ENCODE measurements at regions not wholly inside any gene's neighbourhood (a gene's known extent, or its start where the extent isn't known, plus 50 kb on each side); places are given as distances from the start of the nearest gene placed in this dataset.

GRCh38 chr2:10201201-10201600 is 78.7 kb downstream of the RRM2 start:
- H3K27ac ChIP-seq (ENCODE audit: insufficient read depth in 1 of 2, low read depth in 1 of 2, low read length in 2 of 2, poor library complexity in 1 of 2, severe bottlenecking in 2 of 2), result no peak overlapping the region
- H3K9me3 ChIP-seq (ENCODE audit: control extremely low read depth in 1 of 5, control insufficient read depth in 4 of 5, insufficient read depth in 2 of 5, low read depth in 1 of 5, low read length in 4 of 5), result peaks cover 0 to 6% (median 4%) of the 10 kb centered on the region in 5 experiments
- no peaks in the 10 kb centered on the region for H3K36me3 ChIP-seq (ENCODE audit: control insufficient read depth in 4 of 4, insufficient read depth in 4 of 4, low read length in 3 of 4)
- H3K27me3 ChIP-seq (replicated peaks in 2 of 5; ENCODE audit: control insufficient read depth in 4 of 5, insufficient read depth in 5 of 5, low read length in 4 of 5), result no peaks in the 10 kb centered on the region
- ChIA-PET POLR2A (no interaction called here), CTCF (interaction anchor here (1.0 kb wide), 2 partner anchors 8 to 33 kb away, joined by 3 to 4 read pairs; no protein-coding TSS in a partner anchor)
- H3K4me1 ChIP-seq (ENCODE audit: control extremely low read depth in 1 of 4, control insufficient read depth in 4 of 4, insufficient read depth in 4 of 4, low read length in 3 of 4), result no peaks in the 10 kb centered on the region
- WGBS (ENCODE audit: insufficient coverage), result 97% methylated on average over 3 of the region's 4 CpGs
- DNase-seq, result no peak
- no peak overlapping the region for H3K4me3 ChIP-seq (ENCODE audit: control insufficient read depth in 1 of 7, extremely low read depth in 1 of 7, insufficient read depth in 4 of 7, low read depth in 2 of 7, low read length in 6 of 7)

- CTCF ChIA-PET, result no interaction called here
- H3K27ac ChIP-seq (ENCODE audit: insufficient read depth in 1 of 2, low read depth in 1 of 2, low read length in 2 of 2, poor library complexity in 1 of 2, severe bottlenecking in 2 of 2), result no peak overlapping the region
These were observed 79.7 kb downstream of the RRM2 start for GRCh38 chr2:10202131-10202665.

GRCh38 chr2:10204326-10205161 is 82.0 kb downstream of the RRM2 start:
- POLR2A ChIA-PET, result no interaction called here
- WGBS (ENCODE audit: insufficient coverage), result 93% methylated on average over 25 of the region's 25 CpGs
- Histone ChIP-seq H3K36me3 (ENCODE audit: control insufficient read depth in 4 of 4, insufficient read depth in 4 of 4, low read length in 3 of 4) (no peaks in the 10 kb centered on the region), H3K27ac (ENCODE audit: insufficient read depth in 1 of 2, low read depth in 1 of 2, low read length in 2 of 2, poor library complexity in 1 of 2, severe bottlenecking in 2 of 2) (no peak overlapping the region), H3K9me3 (ENCODE audit: control extremely low read depth in 1 of 5, control insufficient read depth in 4 of 5, insufficient read depth in 2 of 5, low read depth in 1 of 5, low read length in 4 of 5) (peaks cover 0 to 1% (median 0%) of the 10 kb centered on the region in 5 experiments), H3K4me1 (ENCODE audit: control extremely low read depth in 1 of 4, control insufficient read depth in 4 of 4, insufficient read depth in 4 of 4, low read length in 3 of 4) (no peaks in the 10 kb centered on the region), H3K4me3 (ENCODE audit: control insufficient read depth in 1 of 7, extremely low read depth in 1 of 7, insufficient read depth in 4 of 7, low read depth in 2 of 7, low read length in 6 of 7) (no peak overlapping the region), H3K27me3 (replicated peaks in 2 of 5; ENCODE audit: control insufficient read depth in 4 of 5, insufficient read depth in 5 of 5, low read length in 4 of 5) (no peaks in the 10 kb centered on the region)
- CTCF ChIA-PET, result no interaction called here
- DNase-seq, result no peak

More at GRCh38 chr2:10202131-10202665, 79.7 kb downstream of the RRM2 start:
- POLR2A ChIA-PET, result no interaction called here
- Histone ChIP-seq H3K36me3 (ENCODE audit: control insufficient read depth in 4 of 4, insufficient read depth in 4 of 4, low read length in 3 of 4) (no peaks in the 10 kb centered on the region), H3K4me1 (ENCODE audit: control extremely low read depth in 1 of 4, control insufficient read depth in 4 of 4, insufficient read depth in 4 of 4, low read length in 3 of 4) (no peaks in the 10 kb centered on the region), H3K4me3 (ENCODE audit: control insufficient read depth in 1 of 7, extremely low read depth in 1 of 7, insufficient read depth in 4 of 7, low read depth in 2 of 7, low read length in 6 of 7) (no peak overlapping the region), H3K27me3 (replicated peaks in 2 of 5; ENCODE audit: control insufficient read depth in 4 of 5, insufficient read depth in 5 of 5, low read length in 4 of 5) (no peaks in the 10 kb centered on the region), H3K9me3 (ENCODE audit: control extremely low read depth in 1 of 5, control insufficient read depth in 4 of 5, insufficient read depth in 2 of 5, low read depth in 1 of 5, low read length in 4 of 5) (peaks cover 0 to 8% (median 4%) of the 10 kb centered on the region in 5 experiments)
- 94% methylated on average over 4 of the region's 4 CpGs for WGBS (ENCODE audit: insufficient coverage)
- no peak for DNase-seq

- 95% methylated on average over 9 of the region's 9 CpGs for WGBS (ENCODE audit: insufficient coverage)
- no peaks in the 10 kb centered on the region for H3K36me3 ChIP-seq (ENCODE audit: control insufficient read depth in 4 of 4, insufficient read depth in 4 of 4, low read length in 3 of 4)
- no peak overlapping the region for H3K27ac ChIP-seq (ENCODE audit: insufficient read depth in 1 of 2, low read depth in 1 of 2, low read length in 2 of 2, poor library complexity in 1 of 2, severe bottlenecking in 2 of 2)
- H3K4me1 ChIP-seq (ENCODE audit: control extremely low read depth in 1 of 4, control insufficient read depth in 4 of 4, insufficient read depth in 4 of 4, low read length in 3 of 4), result no peaks in the 10 kb centered on the region
- H3K27me3 ChIP-seq (replicated peaks in 2 of 5; ENCODE audit: control insufficient read depth in 4 of 5, insufficient read depth in 5 of 5, low read length in 4 of 5), result no peaks in the 10 kb centered on the region
- ChIA-PET CTCF (no interaction called here), POLR2A (no interaction called here)
- DNase-seq, result no peak
- H3K9me3 ChIP-seq (ENCODE audit: control extremely low read depth in 1 of 5, control insufficient read depth in 4 of 5, insufficient read depth in 2 of 5, low read depth in 1 of 5, low read length in 4 of 5), result peaks cover 0 to 1% (median 0%) of the 10 kb centered on the region in 5 experiments
- no peak overlapping the region for H3K4me3 ChIP-seq (ENCODE audit: control insufficient read depth in 1 of 7, extremely low read depth in 1 of 7, insufficient read depth in 4 of 7, low read depth in 2 of 7, low read length in 6 of 7)
These were observed 82.6 kb downstream of the RRM2 start for GRCh38 chr2:10205162-10205475.

- peaks cover 0 to 1% (median 0%) of the 10 kb centered on the region in 5 experiments for H3K9me3 ChIP-seq (ENCODE audit: control extremely low read depth in 1 of 5, control insufficient read depth in 4 of 5, insufficient read depth in 2 of 5, low read depth in 1 of 5, low read length in 4 of 5)
- DNase-seq, result no peak
- ChIA-PET POLR2A (no interaction called here), CTCF (no interaction called here)
- H3K4me3 ChIP-seq (ENCODE audit: control insufficient read depth in 1 of 7, extremely low read depth in 1 of 7, insufficient read depth in 4 of 7, low read depth in 2 of 7, low read length in 6 of 7), result no peak overlapping the region
- no peaks in the 10 kb centered on the region for H3K36me3 ChIP-seq (ENCODE audit: control insufficient read depth in 4 of 4, insufficient read depth in 4 of 4, low read length in 3 of 4)
- 97% methylated on average over 4 of the region's 5 CpGs for WGBS (ENCODE audit: insufficient coverage)
- no peaks in the 10 kb centered on the region for H3K27me3 ChIP-seq (replicated peaks in 2 of 5; ENCODE audit: control insufficient read depth in 4 of 5, insufficient read depth in 5 of 5, low read length in 4 of 5)
- no peaks in the 10 kb centered on the region for H3K4me1 ChIP-seq (ENCODE audit: control extremely low read depth in 1 of 4, control insufficient read depth in 4 of 4, insufficient read depth in 4 of 4, low read length in 3 of 4)
- H3K27ac ChIP-seq (ENCODE audit: insufficient read depth in 1 of 2, low read depth in 1 of 2, low read length in 2 of 2, poor library complexity in 1 of 2, severe bottlenecking in 2 of 2), result no peak overlapping the region
These were observed 86.2 kb downstream of the RRM2 start for GRCh38 chr2:10208736-10209135.

- POLR2A ChIA-PET, result no interaction called here
- Histone ChIP-seq H3K36me3 (ENCODE audit: control insufficient read depth in 4 of 4, insufficient read depth in 4 of 4, low read length in 3 of 4) (no peaks in the 10 kb centered on the region), H3K4me1 (ENCODE audit: control extremely low read depth in 1 of 4, control insufficient read depth in 4 of 4, insufficient read depth in 4 of 4, low read length in 3 of 4) (no peaks in the 10 kb centered on the region), H3K27me3 (replicated peaks in 2 of 5; ENCODE audit: control insufficient read depth in 4 of 5, insufficient read depth in 5 of 5, low read length in 4 of 5) (no peaks in the 10 kb centered on the region), H3K4me3 (ENCODE audit: control insufficient read depth in 1 of 7, extremely low read depth in 1 of 7, insufficient read depth in 4 of 7, low read depth in 2 of 7, low read length in 6 of 7) (no peak overlapping the region), H3K9me3 (ENCODE audit: control extremely low read depth in 1 of 5, control insufficient read depth in 4 of 5, insufficient read depth in 2 of 5, low read depth in 1 of 5, low read length in 4 of 5) (peaks cover 0 to 1% (median 0%) of the 10 kb centered on the region in 5 experiments), H3K27ac (ENCODE audit: insufficient read depth in 1 of 2, low read depth in 1 of 2, low read length in 2 of 2, poor library complexity in 1 of 2, severe bottlenecking in 2 of 2) (no peak overlapping the region)
- CTCF ChIA-PET, result interaction anchor here (0.9 kb wide), 1 partner anchor 21 kb away, joined by 3 read pairs; no protein-coding TSS in a partner anchor
- 96% methylated on average over 8 of the region's 15 CpGs for WGBS (ENCODE audit: insufficient coverage)
- DNase-seq, result no peak
These were observed 86.9 kb downstream of the RRM2 start for GRCh38 chr2:10209406-10209935.

- Histone ChIP-seq H3K4me1 (ENCODE audit: control extremely low read depth in 1 of 4, control insufficient read depth in 4 of 4, insufficient read depth in 4 of 4, low read length in 3 of 4) (no peaks in the 10 kb centered on the region), H3K27ac (ENCODE audit: insufficient read depth in 1 of 2, low read depth in 1 of 2, low read length in 2 of 2, poor library complexity in 1 of 2, severe bottlenecking in 2 of 2) (no peak overlapping the region), H3K27me3 (replicated peaks in 2 of 5; ENCODE audit: control insufficient read depth in 4 of 5, insufficient read depth in 5 of 5, low read length in 4 of 5) (no peaks in the 10 kb centered on the region), H3K36me3 (ENCODE audit: control insufficient read depth in 4 of 4, insufficient read depth in 4 of 4, low read length in 3 of 4) (no peaks in the 10 kb centered on the region), H3K4me3 (ENCODE audit: control insufficient read depth in 1 of 7, extremely low read depth in 1 of 7, insufficient read depth in 4 of 7, low read depth in 2 of 7, low read length in 6 of 7) (no peak overlapping the region), H3K9me3 (ENCODE audit: control extremely low read depth in 1 of 5, control insufficient read depth in 4 of 5, insufficient read depth in 2 of 5, low read depth in 1 of 5, low read length in 4 of 5) (peaks cover 0 to 1% (median 0%) of the 10 kb centered on the region in 5 experiments)
- no peak for DNase-seq
- ChIA-PET POLR2A (no interaction called here), CTCF (interaction anchor here (0.9 kb wide), 1 partner anchor 20 kb away, joined by 3 read pairs; no protein-coding TSS in a partner anchor)
- 95% methylated on average over 5 of the region's 6 CpGs for WGBS (ENCODE audit: insufficient coverage)
These were observed 87.8 kb downstream of the RRM2 start for GRCh38 chr2:10210336-10210735.

All from common myeloid progenitor, CD34-positive (primary cell).